Transverse colon (tissue), 4 donors: ENCODE measurements at regions not wholly inside any gene's neighbourhood (a gene's known extent, or its start where the extent isn't known, plus 50 kb on each side); places are given as distances from the start of the nearest gene placed in this dataset.

Source experiments
- DNase-seq: peaks from one replicate; pipeline ENCODE4 v3.0.0-alpha.2; 2019
- H3K27ac ChIP-seq, 4 donors: fragments of 200-600 bp; sonication (generic); 2 replicates each; pipeline ENCODE4 v1.5.1; 2016 to 2018; ENCODE audit warnings: inconsistent platforms in 4 of 4
- H3K27me3 ChIP-seq: fragments of 200-600 bp; sonication (generic); 2 replicates; pipeline ENCODE4 v1.5.1; 2017; ENCODE audit warnings: inconsistent platforms
- H3K36me3 ChIP-seq, 4 donors: fragments of 200-600 bp; sonication (generic); 2 replicates each; pipeline ENCODE4 v1.5.1; 2017 to 2019; ENCODE audit warnings: inconsistent platforms in 4 of 4
- H3K4me1 ChIP-seq, 4 donors: fragments of 200-600 bp; sonication (generic); 2 replicates each; pipeline ENCODE4 v1.5.1; 2017 to 2020; ENCODE audit warnings: inconsistent platforms in 4 of 4
- H3K4me3 ChIP-seq, 4 donors: fragments of 200-600 bp; sonication (generic); 1 replicate in 1 of 4; 2 replicates in 3 of 4; pipeline versions ENCODE4 v1.5.1 to v1.6.1; 2017 to 2019; ENCODE audit warnings: inconsistent platforms in 4 of 4
- H3K9me3 ChIP-seq, 2 donors: fragments of 200-600 bp; sonication (generic); 2 replicates each; pipeline ENCODE4 v1.5.1; 2017 to 2019; ENCODE audit warnings: inconsistent platforms in 2 of 2
- EP300 ChIP-seq: sonication (generic); formaldehyde crosslinking; IDR thresholded peaks from one replicate; pipeline ENCODE4 v1.6.1; 2017; ENCODE audit warnings: antibody characterized with exemption, low read depth
- POLR2A ChIP-seq: fragments of 450-650 bp; IDR thresholded peaks from one replicate; pipeline ENCODE4 v1.6.1; 2016; ENCODE audit warnings: antibody characterized with exemption, mild to moderate bottlenecking, moderate library complexity
- POLR2AphosphoS5 ChIP-seq, 3 donors: sonication (generic); formaldehyde crosslinking; IDR thresholded peaks; one replicate each; pipeline ENCODE4 v1.6.1; 2016; ENCODE audit warnings: antibody characterized with exemption in 3 of 3
- WGBS, 2 donors: methylation state at CpG; one replicate each; pipeline ENCODE4 v1.1.5; 2018; ENCODE audit warnings: low coverage in 1 of 2; 5-methylcytosine and 5-hydroxymethylcytosine counted together
- in situ Hi-C, 4 donors: fragments of 200-750 bp; cut with MboI; loops; one replicate each; pipeline versions ENCODE4 v1.15.0 to v1.15.1; 2017; ENCODE audit warnings: low sequenced_read_pairs in 3 of 4, low pct_ligation_motif_present in 1 of 4, low pct_unique_long_range_greater_than_20kb in 1 of 4
- intact Hi-C: fragments of 100-400 bp; cut with DNase I; formaldehyde crosslinking; loops from one replicate; pipeline ENCODE4 v1.15.1; 2023; ENCODE audit warnings: low total_unique reads
- TF ChIP-seq, protein P1 (sequence below), 5 experiments: fragments of 200-600 bp in 3 of 5; fragments of 450-650 bp in 2 of 5; sonication (generic) in 3 of 5; IDR thresholded peaks; 1 replicate in 2 of 5; 2 replicates in 3 of 5; pipeline ENCODE4 v1.5.1; 2016 to 2017; ENCODE audit warnings: antibody characterized with exemption in 5 of 5, inconsistent platforms in 3 of 5, mild to moderate bottlenecking in 2 of 5, moderate library complexity in 1 of 5

DNA sequence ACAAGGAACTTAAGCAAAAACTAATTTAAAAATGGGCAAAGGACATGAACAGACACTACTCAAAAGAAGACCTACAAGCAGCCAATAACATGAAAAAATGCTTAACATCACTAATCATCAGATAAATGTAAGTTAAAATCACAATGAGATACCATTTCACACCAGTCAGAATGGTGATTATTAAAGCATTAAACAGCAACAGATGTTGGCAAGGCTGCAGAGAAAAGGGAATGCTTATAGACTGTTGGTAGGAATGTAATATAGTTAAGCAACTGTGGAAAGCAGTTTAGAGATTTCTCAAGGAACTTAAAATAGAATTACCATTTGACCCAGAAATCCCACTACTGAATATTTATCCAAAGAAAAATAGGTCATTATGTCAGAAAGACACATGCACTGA lies 482.2 kb downstream of the SQOR start:
- no peak for DNase-seq
- no peaks in the 10 kb centered on the region for H3K9me3 ChIP-seq
- H3K36me3 ChIP-seq: no peaks in the 10 kb centered on the region
- TF ChIP-seq EP300 (no peak), POLR2AphosphoS5 (IDR thresholded peaks at IDR 0.05) (no peak)
- no peak overlapping the region for H3K27ac ChIP-seq
- intact Hi-C loops: no loop called here
- in situ Hi-C loops: no loop called here
- no peaks in the 10 kb centered on the region for H3K27me3 ChIP-seq
- no peak overlapping the region for H3K4me3 ChIP-seq
- H3K4me1 ChIP-seq: no peaks in the 10 kb centered on the region

DNA sequence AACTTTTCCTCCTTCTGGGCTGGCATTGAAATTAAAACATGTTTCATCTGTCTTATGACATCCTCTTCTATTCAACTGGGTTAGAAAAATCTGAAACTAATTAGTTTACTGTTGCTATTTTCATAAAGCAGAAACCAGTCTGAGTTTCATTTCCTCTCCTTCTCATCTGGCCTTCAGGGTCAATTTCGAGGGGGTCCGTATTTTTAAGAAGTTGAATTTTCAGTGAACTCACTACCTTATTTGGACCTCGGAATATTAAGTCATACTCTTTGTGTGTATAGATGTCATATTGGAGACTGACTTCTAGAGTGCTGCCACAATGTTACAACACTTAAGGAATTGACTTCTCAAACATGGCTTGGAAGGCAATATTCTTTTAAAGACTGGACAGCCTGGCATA lies 485.9 kb downstream of the SQOR start:
- no peak for DNase-seq
- in situ Hi-C loops: no loop called here
- no peak overlapping the region for H3K4me3 ChIP-seq
- intact Hi-C loops: no loop called here
- H3K4me1 ChIP-seq: no peaks in the 10 kb centered on the region
- peaks cover 11 to 14% of the 10 kb centered on the region in 2 donors for H3K9me3 ChIP-seq
- TF ChIP-seq, protein P1, sequence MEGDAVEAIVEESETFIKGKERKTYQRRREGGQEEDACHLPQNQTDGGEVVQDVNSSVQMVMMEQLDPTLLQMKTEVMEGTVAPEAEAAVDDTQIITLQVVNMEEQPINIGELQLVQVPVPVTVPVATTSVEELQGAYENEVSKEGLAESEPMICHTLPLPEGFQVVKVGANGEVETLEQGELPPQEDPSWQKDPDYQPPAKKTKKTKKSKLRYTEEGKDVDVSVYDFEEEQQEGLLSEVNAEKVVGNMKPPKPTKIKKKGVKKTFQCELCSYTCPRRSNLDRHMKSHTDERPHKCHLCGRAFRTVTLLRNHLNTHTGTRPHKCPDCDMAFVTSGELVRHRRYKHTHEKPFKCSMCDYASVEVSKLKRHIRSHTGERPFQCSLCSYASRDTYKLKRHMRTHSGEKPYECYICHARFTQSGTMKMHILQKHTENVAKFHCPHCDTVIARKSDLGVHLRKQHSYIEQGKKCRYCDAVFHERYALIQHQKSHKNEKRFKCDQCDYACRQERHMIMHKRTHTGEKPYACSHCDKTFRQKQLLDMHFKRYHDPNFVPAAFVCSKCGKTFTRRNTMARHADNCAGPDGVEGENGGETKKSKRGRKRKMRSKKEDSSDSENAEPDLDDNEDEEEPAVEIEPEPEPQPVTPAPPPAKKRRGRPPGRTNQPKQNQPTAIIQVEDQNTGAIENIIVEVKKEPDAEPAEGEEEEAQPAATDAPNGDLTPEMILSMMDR (IDR thresholded peaks at IDR 0.05): no peak
- TF ChIP-seq POLR2A: no peak
- no peak for TF ChIP-seq POLR2AphosphoS5 (IDR thresholded peaks at IDR 0.05)
- TF ChIP-seq EP300: no peak
- 79 to 89% methylated on average over 3 of the region's 3 CpGs for WGBS, 2 donors
- no peaks in the 10 kb centered on the region for H3K36me3 ChIP-seq
- H3K27ac ChIP-seq: no peak overlapping the region
- no peaks in the 10 kb centered on the region for H3K27me3 ChIP-seq

DNA sequence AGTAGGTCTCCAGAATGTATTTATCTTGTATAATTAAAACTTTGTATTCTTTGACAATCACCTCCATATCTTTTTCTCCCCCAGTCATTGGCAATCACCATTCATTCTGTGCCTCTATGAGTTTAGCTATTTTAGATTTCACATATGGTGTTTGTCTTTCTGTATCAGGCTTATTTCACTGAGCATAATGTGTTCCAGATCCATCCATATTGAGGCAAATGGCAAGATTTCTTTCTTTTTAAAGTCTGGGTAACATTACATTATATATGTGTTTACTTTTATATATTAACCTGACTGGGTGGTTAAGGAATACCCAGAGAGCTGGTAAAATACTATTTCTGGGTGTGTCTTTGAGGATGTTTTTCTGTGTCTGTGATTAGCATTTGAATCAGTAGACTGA lies 486.6 kb downstream of the SQOR start:
- Histone ChIP-seq H3K27me3 (no peaks in the 10 kb centered on the region), H3K4me3 (no peak overlapping the region), H3K4me1 (no peaks in the 10 kb centered on the region), H3K9me3 (peaks cover 11 to 14% of the 10 kb centered on the region in 2 donors), H3K36me3 (no peaks in the 10 kb centered on the region), H3K27ac (no peak overlapping the region)
- no peak for DNase-seq
- no peak for TF ChIP-seq POLR2A
- TF ChIP-seq, protein P1 (IDR thresholded peaks at IDR 0.05): no peak
- TF ChIP-seq EP300: no peak
- no peak for TF ChIP-seq POLR2AphosphoS5 (IDR thresholded peaks at IDR 0.05)
- intact Hi-C loops: no loop called here
- in situ Hi-C loops: no loop called here

DNA sequence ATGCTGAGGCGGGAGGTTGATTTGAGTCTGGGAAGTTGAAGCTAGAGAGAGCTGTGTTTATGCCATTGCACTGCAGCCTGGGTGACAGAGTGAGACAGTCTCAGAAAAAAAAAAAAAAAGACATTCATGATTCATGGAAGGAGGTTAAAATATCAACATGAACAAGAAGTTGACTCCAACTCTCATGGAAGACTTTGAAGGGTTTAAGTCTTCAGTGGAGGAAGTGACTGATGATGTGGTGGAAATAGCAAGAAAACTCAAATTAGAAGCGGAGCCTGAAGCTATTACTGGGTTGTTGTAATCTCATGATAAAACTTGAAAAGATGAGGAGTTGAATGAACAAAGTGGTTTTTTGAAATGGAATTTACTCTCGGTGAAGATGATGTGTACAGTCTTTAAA lies 491.8 kb downstream of the SQOR start:
- H3K4me3 ChIP-seq: no peak overlapping the region
- DNase-seq: no peak
- H3K9me3 ChIP-seq: peaks cover 11 to 14% of the 10 kb centered on the region in 2 donors
- in situ Hi-C loops (no loop called here), intact Hi-C loops (no loop called here)
- TF ChIP-seq, protein P1 (IDR thresholded peaks at IDR 0.05): no peak
- TF ChIP-seq POLR2AphosphoS5 (IDR thresholded peaks at IDR 0.05) (no peak), POLR2A (no peak), EP300 (no peak)
- H3K36me3 ChIP-seq: no peaks in the 10 kb centered on the region
- no peaks in the 10 kb centered on the region for H3K27me3 ChIP-seq
- no peak overlapping the region for H3K27ac ChIP-seq
- 86 to 88% methylated on average over 3 of the region's 3 CpGs for WGBS, 2 donors
- H3K4me1 ChIP-seq: no peaks in the 10 kb centered on the region

DNA sequence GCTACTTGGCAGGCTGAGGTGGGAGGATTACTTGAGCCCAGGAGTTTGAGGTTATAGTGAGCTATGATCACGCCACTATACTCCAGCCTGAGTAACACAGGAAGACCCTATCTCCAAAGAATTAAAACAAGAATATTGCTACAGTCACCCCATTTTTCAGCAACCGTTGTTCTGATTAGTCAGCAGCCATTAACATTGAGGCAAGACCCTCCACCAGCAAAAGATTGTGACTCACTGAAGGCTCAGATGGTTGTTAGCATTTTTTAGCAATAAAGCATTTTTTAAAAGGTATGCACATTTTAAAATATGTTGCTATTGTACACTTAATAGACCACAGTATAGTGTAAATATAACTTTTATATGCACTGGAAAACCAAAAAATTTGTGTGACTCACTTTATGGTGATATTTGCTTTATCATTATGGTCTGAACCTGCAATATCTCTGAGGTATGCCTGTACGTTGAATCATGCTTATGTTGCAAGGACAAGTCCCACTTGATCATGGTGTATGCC lies 492.6 kb downstream of the SQOR start:
- WGBS, 2 donors: 55 to 71% methylated on average over 3 of the region's 3 CpGs
- no peaks in the 10 kb centered on the region for H3K36me3 ChIP-seq
- intact Hi-C loops (no loop called here), in situ Hi-C loops (no loop called here)
- H3K4me3 ChIP-seq: no peak overlapping the region
- no peak overlapping the region for H3K27ac ChIP-seq
- no peak for DNase-seq
- no peaks in the 10 kb centered on the region for H3K4me1 ChIP-seq
- peaks cover 11 to 14% of the 10 kb centered on the region in 2 donors for H3K9me3 ChIP-seq
- H3K27me3 ChIP-seq: no peaks in the 10 kb centered on the region
- TF ChIP-seq EP300: no peak
- TF ChIP-seq, protein P1 (IDR thresholded peaks at IDR 0.05): no peak
